GM12891 (cell line): ENCODE measurements at regions not wholly inside any gene's neighbourhood (a gene's known extent, or its start where the extent isn't known, plus 50 kb on each side); places are given as distances from the start of the nearest gene placed in this dataset.

Experiments
- PAX5 ChIP-seq: IDR thresholded peaks from 2 replicates; pipeline ENCODE4 v1.6.1; 2011; ENCODE audit warnings: low read length, moderate library complexity, mild to moderate bottlenecking; ENCODE audit not compliant: insufficient read depth, severe bottlenecking
- POLR2A ChIP-seq: IDR thresholded peaks from 2 replicates; pipeline ENCODE4 v1.6.1; 2011; ENCODE audit warnings: low read depth, low read length, control low read depth
- POLR2AphosphoS5 ChIP-seq: IDR thresholded peaks from 2 replicates; pipeline ENCODE4 v1.6.1; 2011; ENCODE audit warnings: low read depth, low read length, control low read depth
- POU2F2 ChIP-seq: IDR thresholded peaks from 2 replicates; pipeline ENCODE4 v1.6.1; 2011; ENCODE audit warnings: low read depth, mild to moderate bottlenecking, control low read depth, low read length, moderate library complexity
- SPI1 ChIP-seq: IDR thresholded peaks from 2 replicates; pipeline ENCODE4 v1.6.1; 2011; ENCODE audit warnings: low read depth, low read length, control low read depth
- TAF1 ChIP-seq: IDR thresholded peaks from 2 replicates; pipeline ENCODE4 v1.6.1; 2011; ENCODE audit warnings: low read depth, low read length, control low read depth

DNA sequence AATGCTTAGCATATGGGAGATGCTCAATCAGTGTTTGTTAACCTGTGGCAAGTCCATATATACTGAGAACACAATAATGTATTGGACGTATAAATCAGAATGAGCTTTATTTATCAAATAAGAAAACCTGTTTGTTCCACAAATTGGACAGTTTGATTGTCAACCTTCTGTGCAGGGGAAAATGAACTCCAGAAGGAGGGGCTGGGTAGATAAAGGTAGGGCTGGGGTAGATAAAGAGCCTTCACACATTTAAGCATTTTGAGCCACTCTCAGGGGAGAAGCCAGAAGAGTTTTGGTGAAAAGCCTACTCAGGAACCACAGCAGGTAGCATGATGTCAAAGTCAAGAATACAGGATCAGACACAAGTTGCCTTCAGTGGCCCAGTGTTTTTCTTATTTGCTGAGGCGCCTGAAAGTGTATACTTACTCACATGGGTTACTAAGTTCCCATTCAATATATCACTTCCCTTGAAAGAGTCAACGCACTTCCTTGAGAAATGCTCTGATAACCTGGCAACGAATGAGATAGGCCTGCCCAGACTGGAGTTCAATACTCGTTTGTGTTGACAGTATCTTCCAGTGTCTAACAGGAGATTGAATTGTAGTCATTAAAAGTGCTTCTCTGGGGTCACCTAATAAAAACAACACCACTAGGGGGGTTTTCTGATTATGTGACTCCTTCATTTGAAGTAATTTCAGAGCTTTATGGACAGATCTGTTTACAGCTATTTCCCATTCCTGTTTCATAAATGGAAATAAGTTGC, 263.9 kb upstream of the CITED2 start:
- TF ChIP-seq POLR2A (no peak), POLR2AphosphoS5 (no peak), TAF1 (no peak), POU2F2 (no peak), PAX5 (no peak), SPI1 (no peak)
